ENCODE measurements at regions not wholly inside any gene's neighbourhood (a gene's known extent, or its start where the extent isn't known, plus 50 kb on each side); places are given as distances from the start of the nearest gene placed in this dataset.
"Not testable (repeated sequence)": the region's sequence is repeated elsewhere in the genome, so short reads cannot be mapped to it uniquely, and the experiment has no call there.

GRCh38 chr2:84373391-84373790, 85.7 kb downstream of the SUCLG1 start:
- DNase-seq = no peak

- DNase-seq = no peak
Measured at GRCh38 chr2:84362541-84362940, 96.5 kb downstream of the SUCLG1 start.

DNA sequence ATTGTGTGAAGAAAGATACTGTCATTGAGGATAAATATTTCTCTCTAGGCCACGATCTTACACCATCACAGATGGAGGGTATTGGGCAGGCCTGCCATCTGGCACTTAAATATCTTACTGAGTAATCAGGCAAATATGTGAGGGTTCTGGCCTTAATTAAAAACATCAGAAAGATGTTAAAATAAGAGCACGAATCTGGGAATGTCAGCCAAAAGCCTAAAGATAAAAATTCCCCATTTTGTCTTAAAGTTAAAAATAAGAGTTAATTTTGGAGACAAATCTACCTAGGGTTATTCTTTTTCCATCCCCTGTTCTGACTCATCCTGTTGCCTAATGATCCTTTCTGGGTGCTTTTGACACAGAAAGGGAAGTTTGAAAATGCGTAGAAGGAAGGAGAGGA, 121.0 kb downstream of the SUCLG1 start:
- no peak for DNase-seq

GRCh38 chr2:84327645-84328249, 131.3 kb downstream of the SUCLG1 start:
- no peak for DNase-seq

GRCh38 chr2:84326831-84327432, 132.1 kb downstream of the SUCLG1 start:
- no peak for DNase-seq

DNA sequence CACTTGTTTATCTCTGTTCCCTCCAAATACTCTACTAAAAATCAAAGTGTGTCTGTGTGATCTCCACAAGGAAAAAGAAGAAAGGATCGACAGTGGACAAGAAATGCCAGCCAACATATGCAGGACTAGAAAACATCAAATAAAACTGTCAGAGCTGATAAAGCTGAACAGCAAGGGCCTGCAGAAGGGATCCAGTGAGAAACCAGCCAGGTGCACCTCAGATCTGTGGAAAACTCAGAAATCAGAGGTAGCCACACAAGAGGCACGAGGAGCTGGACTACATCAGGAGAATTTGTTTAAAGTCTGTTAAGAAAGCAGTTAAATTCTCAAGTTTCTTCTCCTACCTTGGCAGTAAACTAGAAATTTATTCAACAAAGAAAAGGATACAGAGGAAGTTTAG, 135.2 kb downstream of the SUCLG1 start:
- no peak for DNase-seq

DNA sequence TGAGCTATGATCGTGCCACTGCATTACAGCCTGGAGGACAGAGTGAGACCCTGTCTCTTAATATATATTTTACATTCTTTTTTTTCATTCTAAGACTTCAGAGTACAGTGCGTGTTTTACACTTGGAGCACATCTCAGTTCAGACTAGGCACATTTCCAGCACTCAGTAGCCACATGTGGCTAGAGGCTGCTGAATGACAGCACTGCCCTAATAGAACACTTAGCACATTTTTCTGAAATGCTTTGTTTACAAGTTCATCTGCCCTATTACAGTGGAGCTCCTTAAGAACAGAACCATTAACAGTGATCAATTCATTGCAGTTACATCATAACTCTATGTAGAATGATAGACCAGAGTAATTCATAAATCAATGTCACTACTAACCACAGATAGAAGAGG, 138.1 kb downstream of the SUCLG1 start:
- DNase-seq = no peak

- DNase-seq = no peak
Measured at GRCh38 chr2:84319581-84319980, 139.5 kb downstream of the SUCLG1 start.

DNA sequence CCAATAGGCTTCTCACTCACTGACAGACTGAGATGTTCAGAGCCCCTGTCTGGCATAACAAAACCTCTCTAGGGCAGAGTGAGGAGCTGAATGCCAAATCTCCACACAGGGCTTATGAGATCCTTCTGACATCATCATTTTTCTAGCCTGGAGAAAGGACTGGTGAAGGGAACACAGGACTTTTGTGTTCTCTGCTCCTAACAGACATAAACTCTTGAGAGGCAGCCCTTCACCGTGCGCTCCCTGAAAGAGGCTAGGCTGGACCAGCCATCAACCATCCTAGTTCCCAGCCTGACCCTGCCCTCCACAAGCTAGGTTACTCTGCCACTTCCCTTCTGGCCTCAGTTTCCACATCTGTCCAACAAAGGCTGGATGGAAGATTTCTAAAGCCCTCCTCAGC, 141.9 kb downstream of the SUCLG1 start:
- DNase-seq = no peak

GRCh38 chr2:84314901-84315330, 144.2 kb downstream of the SUCLG1 start:
- DNase-seq = peak; percentile 30 to 69 (median 51)

GRCh38 chr2:84314250-84314649, 144.8 kb downstream of the SUCLG1 start:
- no peak for DNase-seq

DNA sequence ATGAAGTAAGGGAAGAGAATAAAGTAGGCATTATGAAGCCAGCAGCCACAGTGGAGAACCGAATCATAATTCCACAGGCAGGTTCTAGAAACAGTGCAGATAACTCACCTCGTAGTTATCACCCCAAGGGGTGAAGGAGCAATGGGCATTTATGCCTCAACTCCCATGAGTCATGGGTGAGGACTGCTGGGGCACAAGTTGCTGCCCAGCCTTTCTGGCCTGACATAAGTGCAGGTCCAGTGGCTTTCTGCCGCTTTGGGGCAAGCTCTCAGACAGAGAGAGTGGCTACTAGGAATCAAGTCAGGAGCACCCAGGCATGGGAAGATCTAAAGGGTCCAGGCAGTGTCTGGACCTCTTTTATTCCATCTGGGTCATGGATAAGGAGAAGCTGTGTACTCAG, 149.8 kb downstream of the SUCLG1 start:
- DNase-seq = no peak

DNA sequence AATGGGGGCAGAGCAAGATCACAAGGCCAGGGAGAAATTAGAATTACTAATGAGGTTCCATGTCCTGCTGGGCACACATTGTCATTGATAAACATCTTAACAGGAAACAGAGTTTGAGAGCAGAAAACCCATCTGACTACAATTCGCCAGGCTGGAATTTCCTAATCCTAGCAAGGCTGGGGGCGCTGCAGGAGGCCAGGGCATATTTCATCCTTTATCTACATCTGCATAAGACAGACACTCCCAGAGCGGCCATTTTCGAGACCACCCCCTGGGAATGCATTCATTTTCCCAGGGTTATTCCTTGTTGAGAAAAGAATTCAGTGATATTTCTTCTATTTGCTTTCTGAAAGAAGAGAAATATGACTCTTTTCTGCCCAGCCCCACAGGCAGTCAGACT, 152.7 kb downstream of the SUCLG1 start:
- no peak for DNase-seq

DNA sequence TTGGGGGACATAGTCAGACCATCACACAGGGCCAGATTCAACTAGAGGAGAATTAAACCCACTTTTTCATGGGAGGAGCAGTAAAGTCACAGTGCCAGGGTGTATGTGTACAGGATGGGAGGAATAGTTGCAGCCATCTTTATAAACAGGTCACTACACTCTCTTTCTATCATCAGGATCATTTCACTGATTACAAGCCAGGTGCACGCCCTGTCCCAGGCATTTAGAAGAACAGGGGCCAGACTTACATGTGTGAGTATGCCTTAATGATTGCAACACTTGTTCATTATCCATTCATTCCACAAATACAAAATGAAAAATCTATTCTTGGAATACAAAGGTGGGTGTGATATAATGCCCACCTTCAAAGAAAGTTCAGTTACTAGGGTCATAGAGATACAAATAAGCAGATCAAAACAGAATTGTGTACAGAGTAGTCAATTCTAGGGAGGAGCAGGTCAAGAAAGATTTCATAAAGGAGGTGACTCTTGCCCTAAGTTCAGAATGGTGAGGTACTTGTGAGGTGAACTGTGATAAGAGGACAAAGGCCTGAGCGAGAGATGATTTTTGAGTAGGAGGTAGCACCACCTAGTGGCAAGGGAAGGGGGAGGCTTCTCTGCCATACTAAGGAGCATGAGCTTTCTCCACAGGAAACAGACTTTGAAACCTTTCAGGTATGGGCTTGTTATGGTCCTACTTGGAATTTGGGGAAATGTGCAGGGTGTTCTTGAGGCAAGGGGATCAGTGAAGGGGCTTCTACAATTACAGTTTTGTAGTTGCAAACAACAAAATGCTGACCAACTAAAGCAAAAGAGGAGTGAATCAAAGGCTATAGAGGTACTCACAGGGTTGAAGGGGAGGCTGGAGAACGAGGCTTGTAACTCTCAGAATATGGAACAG, 156.3 kb downstream of the SUCLG1 start:
- peak in 3 of 5 donors; percentile 2 to 39 (median 16) for DNase-seq

GRCh38 chr2:84301717-84302116, 157.4 kb downstream of the SUCLG1 start:
- no peak for DNase-seq

- no peak for DNase-seq
Measured at GRCh38 chr2:84300696-84301029, 158.4 kb downstream of the SUCLG1 start.

- not testable (repeated sequence) for DNase-seq
Measured at GRCh38 chr2:84300001-84300695, 158.9 kb downstream of the SUCLG1 start.

- no peak for DNase-seq
Measured at GRCh38 chr2:84299211-84299775, 159.8 kb downstream of the SUCLG1 start.

- no peak for DNase-seq
Measured at GRCh38 chr2:84297155-84297554, 161.9 kb downstream of the SUCLG1 start.

- no peak for DNase-seq
Measured at GRCh38 chr2:84293791-84294380, 165.2 kb downstream of the SUCLG1 start.

DNA sequence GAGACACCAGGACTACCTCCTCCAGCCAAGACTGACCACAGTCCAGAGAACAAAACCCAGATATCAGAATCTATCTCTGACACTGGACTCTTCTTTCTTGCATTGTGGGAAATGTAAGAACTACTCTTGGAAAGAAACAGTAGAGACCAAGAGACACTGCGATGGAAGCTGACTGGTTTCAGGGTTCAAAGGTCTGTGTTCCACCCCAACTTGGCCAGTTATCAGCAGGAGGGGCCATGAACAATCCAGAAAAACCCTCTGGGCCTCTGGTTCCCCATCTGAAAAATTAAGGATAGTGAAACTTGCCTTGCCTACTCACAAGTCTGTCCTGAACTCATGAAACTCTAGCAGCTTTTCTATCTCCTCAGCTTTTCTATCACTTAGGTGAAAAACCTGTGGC, 166.5 kb downstream of the SUCLG1 start:
- no peak for DNase-seq

DNA sequence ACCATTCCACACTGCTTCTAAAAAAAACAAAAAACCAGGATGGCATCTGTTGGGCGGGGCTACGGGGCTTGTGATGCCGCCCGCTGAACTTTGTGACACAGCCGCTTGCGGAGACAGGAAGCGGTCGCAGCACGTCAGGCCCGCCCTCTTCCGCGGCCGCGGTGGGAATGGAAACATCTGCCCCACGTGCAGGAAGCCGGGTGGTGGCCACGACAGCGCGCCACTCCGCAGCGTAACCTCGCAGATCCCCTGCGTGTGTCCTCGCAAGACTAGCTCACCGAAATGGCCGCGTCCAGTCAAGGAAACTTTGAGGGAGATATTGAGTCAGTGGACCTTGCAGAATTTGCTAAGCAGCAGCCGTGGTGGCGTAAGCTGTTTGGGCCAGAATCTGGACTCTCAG, 168.5 kb downstream of the SUCLG1 start:
- no peak for DNase-seq

DNA sequence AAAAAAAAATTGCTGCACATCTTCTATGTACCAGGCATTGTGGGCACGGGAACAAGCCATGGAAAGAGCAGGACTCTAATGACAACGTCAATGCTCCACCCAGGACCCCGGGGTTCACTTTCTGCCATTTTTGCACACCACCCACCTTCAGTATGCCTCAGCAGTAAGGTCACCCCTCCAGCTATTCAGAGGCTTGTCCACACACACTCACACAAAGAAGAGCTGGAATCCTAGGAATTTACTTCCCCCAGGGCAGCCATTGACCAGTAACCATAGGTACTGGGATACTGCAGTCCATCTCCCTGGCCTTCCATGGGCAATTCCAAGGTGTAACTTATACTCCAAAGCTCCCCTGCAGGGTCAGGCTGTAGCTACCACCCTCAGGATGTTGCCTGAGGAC, 170.8 kb downstream of the SUCLG1 start:
- no peak for DNase-seq

Measured in T-helper 1 cell (primary cell).